ENCODE measurements at regions not wholly inside any gene's neighbourhood (a gene's known extent, or its start where the extent isn't known, plus 50 kb on each side); places are given as distances from the start of the nearest gene placed in this dataset.

DNA sequence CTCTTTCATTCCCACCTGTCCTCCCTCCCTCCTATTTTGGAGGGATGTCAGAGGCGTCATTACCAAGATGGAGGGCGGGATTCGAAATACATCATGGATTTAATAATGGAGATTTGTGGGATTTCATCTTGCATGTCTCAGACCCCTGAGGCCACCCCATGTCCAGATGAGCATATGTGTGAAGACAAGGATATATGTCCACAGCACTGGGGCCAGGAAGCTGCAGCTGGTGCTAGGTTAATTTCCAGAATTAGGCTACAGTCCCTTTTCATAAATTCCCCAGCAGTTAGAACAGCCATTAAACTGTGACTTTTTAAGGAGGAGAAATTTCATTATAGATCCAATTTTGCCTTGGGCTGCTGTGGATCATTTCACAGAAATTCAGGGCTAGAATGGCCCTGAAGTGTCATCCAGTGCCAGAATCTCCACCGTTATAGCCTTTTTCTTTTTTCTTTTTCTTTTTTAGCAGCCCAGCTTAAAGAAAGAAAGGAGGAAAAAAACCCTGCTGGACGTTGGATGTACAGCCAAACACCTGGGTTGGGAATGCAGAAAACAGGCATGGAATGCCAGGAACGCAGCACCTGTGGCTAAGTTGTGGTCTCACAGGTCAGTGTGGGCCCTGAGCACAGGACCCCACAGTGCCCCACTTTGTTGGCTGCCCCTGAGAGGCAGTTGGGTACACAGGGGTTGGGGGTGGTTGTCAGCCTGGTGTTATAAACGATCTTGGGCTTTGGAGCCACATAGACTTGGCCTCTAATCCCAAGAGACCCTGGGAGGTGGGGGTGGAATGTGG is 50.2 kb upstream of the CXCL14 start:
- TF ChIP-seq POLR2A (IDR thresholded peaks at IDR 0.05; ENCODE audit: low read length) (no peak), CTCF (IDR thresholded peaks at IDR 0.05) (no peak), RFX5 (IDR thresholded peaks at IDR 0.05) (no peak), RAD21 (conservative IDR thresholded peaks at IDR 0.05 in 1 of 2, IDR thresholded peaks at IDR 0.05 in 1 of 2) (no peak), USF2 (IDR thresholded peaks at IDR 0.05) (no peak)

Data from A549 (cell line).